HG02852 (cell line): ENCODE measurements at regions not wholly inside any gene's neighbourhood (a gene's known extent, or its start where the extent isn't known, plus 50 kb on each side); places are given as distances from the start of the nearest gene placed in this dataset.

ENCODE experiments used
- ATAC-seq: cut with Tn5 transposase; IDR thresholded peaks from one replicate; pipeline ENCODE4 v1.9.1; 2021; ENCODE audit warnings: mild to moderate bottlenecking, moderate library complexity; ENCODE audit not compliant: unreplicated experiment

DNA sequence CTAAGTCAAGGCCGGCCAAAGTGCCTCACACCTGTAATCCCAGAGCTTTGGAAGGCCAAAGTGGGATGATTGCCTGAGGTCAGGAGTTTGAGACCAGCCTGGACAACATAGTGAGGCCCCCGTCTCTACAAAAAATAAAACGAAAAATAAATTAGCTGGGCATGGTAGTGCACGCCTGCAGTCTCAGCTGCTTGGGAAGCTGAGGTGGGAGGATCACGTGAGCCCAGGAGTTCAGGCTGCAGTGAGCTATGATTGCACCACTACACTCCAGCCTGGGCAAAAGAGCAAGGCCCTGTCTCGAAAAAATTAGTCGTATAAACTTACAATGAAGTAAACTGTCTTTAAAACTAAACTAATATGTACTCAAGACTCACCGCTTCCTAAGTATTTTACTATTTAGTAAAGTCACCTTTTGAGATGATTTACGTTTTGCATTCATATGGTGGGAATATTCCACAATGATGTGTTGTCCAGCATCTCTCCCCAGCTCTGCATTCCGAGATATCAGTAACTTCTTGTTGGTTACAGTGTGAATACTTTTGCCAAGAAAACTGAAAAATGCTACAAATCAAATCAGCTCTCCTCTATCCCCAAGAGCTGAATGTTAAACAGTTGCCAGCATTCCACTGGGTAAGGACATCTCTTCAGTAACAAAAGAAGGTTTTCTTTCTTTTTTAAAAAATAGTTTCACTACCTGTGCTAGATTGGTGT is 84.9 kb upstream of the C21orf91 start:
- ATAC-seq, result no peak

- ATAC-seq, result no peak
These were observed 84.1 kb upstream of the C21orf91 start for GRCh38 chr21:17903029-17903806.

DNA sequence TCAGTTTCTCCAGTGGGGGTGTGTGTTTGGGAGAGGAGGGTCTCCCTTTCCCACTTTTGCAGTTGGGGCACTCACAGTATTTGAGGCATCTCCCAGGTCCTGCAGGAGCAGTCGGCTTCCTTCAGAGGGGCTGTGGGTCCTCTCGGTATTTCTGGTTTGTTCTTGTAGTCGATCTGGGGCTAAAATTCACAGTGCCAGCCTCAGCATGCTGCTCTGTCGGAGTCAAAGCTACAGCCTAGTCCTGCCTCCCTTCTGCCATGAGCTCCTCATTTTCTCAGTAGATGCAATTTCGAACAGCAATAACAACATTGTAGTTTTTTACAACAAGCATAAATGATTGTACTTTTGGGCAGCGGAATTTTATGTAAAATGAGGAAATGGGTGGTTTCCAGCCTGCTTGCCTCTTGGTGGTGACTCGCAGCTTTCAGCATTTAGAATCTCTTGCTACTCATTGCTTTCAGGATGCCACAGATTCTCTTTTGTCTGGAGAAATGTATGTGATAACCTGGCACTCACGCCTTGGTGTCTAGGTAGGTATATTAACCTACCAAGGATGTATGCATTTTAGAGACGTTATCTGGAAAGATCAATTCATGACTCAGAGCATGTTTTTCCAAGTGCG is 82.4 kb upstream of the C21orf91 start:
- no peak for ATAC-seq

- no peak for ATAC-seq
These were observed 81.8 kb upstream of the C21orf91 start for GRCh38 chr21:17900990-17901385.

DNA sequence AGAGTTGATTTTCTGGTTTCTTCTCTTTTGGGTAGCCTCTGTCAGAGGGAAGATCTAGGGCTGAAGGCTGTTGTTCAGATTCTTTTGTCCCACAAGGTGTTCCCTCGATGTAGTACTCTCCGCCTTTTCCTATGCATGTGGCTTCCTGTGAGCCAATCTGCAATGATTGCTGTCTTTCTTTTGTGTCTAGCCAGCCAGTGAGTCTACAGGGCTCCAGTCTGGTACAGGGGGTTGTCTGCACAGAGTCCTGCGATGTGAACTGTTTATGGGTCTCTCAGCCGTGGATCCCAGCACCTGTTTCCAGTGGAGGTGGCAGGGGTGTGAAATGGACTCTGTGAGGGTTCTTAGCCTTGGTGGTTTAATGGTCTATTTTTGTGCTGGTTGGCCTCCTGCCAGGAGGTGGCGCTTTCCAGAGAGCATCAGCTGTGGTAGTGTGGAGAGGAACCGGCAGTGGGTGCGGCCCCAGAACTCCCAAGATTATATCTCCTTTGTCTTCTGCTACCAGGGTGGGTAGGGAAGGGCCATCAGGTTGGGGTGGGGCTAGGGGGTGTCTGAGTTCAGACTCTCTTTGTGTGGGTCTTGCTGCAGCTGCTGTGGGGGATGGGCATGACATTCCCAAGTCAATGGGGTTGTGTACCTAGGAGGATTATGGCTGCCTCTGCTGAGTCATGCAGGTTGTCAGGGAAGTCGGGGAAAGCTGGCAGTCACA is 81.3 kb upstream of the C21orf91 start:
- ATAC-seq, result no peak

DNA sequence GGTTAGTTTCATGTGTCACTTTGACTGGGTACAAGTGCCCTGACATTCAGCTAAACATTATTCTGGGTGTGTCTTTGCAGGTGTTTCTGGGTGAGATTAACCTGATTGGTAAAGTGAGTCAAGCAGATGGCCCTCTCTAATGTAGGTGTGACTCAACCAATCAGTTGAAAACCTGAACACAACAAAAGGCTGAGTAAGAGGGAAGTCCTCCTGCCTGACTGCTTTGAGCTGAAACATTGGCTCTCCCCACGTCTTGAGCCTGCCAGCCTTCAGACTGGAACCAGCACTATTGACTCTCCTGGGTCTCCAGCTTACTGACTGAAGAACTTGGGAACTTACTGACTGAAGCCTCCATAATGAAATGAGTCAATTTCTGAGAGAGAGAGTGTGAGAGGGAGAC is 70.0 kb upstream of the C21orf91 start:
- ATAC-seq, result no peak

- ATAC-seq, result no peak
These were observed 50.0 kb upstream of the C21orf91 start for GRCh38 chr21:17869115-17869514.
